B cell (primary cell): ENCODE measurements at regions not wholly inside any gene's neighbourhood (a gene's known extent, or its start where the extent isn't known, plus 50 kb on each side); places are given as distances from the start of the nearest gene placed in this dataset.

Experiments
- ATAC-seq: fragments of 200-7000 bp; cut with Tn5 transposase; one replicate; pipeline ENCODE4 v1.10.0; 2021; ENCODE audit warnings: low read depth, mild to moderate bottlenecking, moderate number of reproducible peaks, moderate library complexity
- CTCF ChIA-PET: fragments of 350-600 bp; sonication (Branson Sonifier 250); formaldehyde crosslinking; loops from one replicate; lab custom pipeline; 2021; ENCODE audit warnings: antibody characterized with exemption, inconsistent platforms; lab: Charles Lee
- POLR2A ChIA-PET: fragments of 350-600 bp; sonication (Branson Sonifier 250); formaldehyde crosslinking; loops from one replicate; lab custom pipeline; 2021; ENCODE audit warnings: antibody characterized with exemption; lab: Charles Lee
- DNase-seq: peaks from one replicate; pipeline ENCODE4 v3.0.0; 2013
- H2AFZ ChIP-seq: 2 replicates; pipeline ENCODE4 v1.6.1; 2012; ENCODE audit warnings: mild to moderate bottlenecking, low read depth, low read length; ENCODE audit not compliant: insufficient read depth, poor library complexity, severe bottlenecking
- H3K27ac ChIP-seq, 2 donors: 1 replicate in 1 of 2; 2 replicates in 1 of 2; pipeline ENCODE4 v1.5.1; 2012 to 2013; ENCODE audit warnings: low read length in 2 of 2, mild to moderate bottlenecking in 2 of 2, moderate library complexity in 1 of 2
- H3K27me3 ChIP-seq, 4 experiments: fragments of 200-600 bp in 1 of 4; sonication (generic) in 1 of 4; replicated peaks in 1 of 4; 1 replicate in 2 of 4; 2 replicates in 2 of 4; pipeline versions ENCODE4 v1.6.1 to v1.7.0; 2013 to 2016; ENCODE audit warnings: low read length in 3 of 4, mild to moderate bottlenecking in 2 of 4, mixed read lengths in 1 of 4, moderate library complexity in 1 of 4; ENCODE audit not compliant: insufficient read depth in 4 of 4, control insufficient read depth in 3 of 4; ENCODE audit errors: control extremely low read depth in 1 of 4
- H3K36me3 ChIP-seq, 2 experiments: replicated peaks in 1 of 2; 1 replicate in 1 of 2; 2 replicates in 1 of 2; pipeline versions ENCODE4 v1.6.1 to v1.7.1; 2013; ENCODE audit warnings: low read length in 1 of 2; ENCODE audit not compliant: insufficient read depth in 2 of 2, control insufficient read depth in 1 of 2; ENCODE audit errors: control extremely low read depth in 1 of 2, extremely low read depth in 1 of 2
- H3K4me1 ChIP-seq, 2 donors: fragments of 200-600 bp in 1 of 2; sonication (generic) in 1 of 2; 1 replicate in 1 of 2; 2 replicates in 1 of 2; pipeline versions ENCODE4 v1.5.1 to v1.6.1; 2013 to 2017; ENCODE audit warnings: low read length in 2 of 2; ENCODE audit not compliant: control insufficient read depth in 2 of 2, insufficient read depth in 2 of 2
- H3K4me2 ChIP-seq: replicated peaks from 2 replicates; pipeline ENCODE3; 2012; ENCODE audit warnings: mild to moderate bottlenecking, low read depth, low read length; ENCODE audit not compliant: poor library complexity, severe bottlenecking
- H3K4me3 ChIP-seq, 5 experiments: fragments of 200-600 bp in 1 of 5; sonication (generic) in 1 of 5; 1 replicate in 3 of 5; 2 replicates in 2 of 5; pipeline versions ENCODE4 v1.5.1 to v1.7.0; 2011 to 2016; ENCODE audit warnings: low read length in 4 of 5, mild to moderate bottlenecking in 4 of 5, low read depth in 2 of 5, control low read depth in 1 of 5, moderate library complexity in 1 of 5; ENCODE audit not compliant: insufficient read depth in 1 of 5; ENCODE audit errors: control extremely low read depth in 1 of 5, extremely low read depth in 1 of 5
- H3K79me2 ChIP-seq: fragments of 200-600 bp; sonication (generic); one replicate; pipeline ENCODE4 v1.6.0; 2016; ENCODE audit warnings: low read length; ENCODE audit not compliant: control insufficient read depth, insufficient read depth
- H3K9ac ChIP-seq: fragments of 200-600 bp; sonication (generic); 2 replicates; pipeline ENCODE4 v1.6.1; 2017; ENCODE audit warnings: mild to moderate bottlenecking, low read length, moderate library complexity
- H3K9me3 ChIP-seq, 3 donors: one replicate each; pipeline versions ENCODE4 v1.6.1 to v1.7.1; 2013; ENCODE audit warnings: low read length in 2 of 3; ENCODE audit not compliant: control insufficient read depth in 2 of 3, insufficient read depth in 1 of 3; ENCODE audit errors: control extremely low read depth in 1 of 3
- H4K20me1 ChIP-seq: 2 replicates; pipeline ENCODE4 v1.6.0; 2012; ENCODE audit warnings: mild to moderate bottlenecking, low read length; ENCODE audit not compliant: insufficient read depth, control insufficient read depth, poor library complexity, severe bottlenecking
- H3K27ac Mint-ChIP-seq: one replicate; pipeline ENCODE4 v1.8.0; 2021; ENCODE audit warnings: mixed read lengths
- H3K27me3 Mint-ChIP-seq: one replicate; pipeline ENCODE4 v1.8.0; 2021; ENCODE audit warnings: mixed read lengths
- H3K4me1 Mint-ChIP-seq: one replicate; pipeline ENCODE4 v1.8.0; 2021; ENCODE audit warnings: mixed read lengths
- H3K4me3 Mint-ChIP-seq: one replicate; pipeline ENCODE4 v1.8.0; 2021; ENCODE audit warnings: mixed read lengths
- H3K9me3 Mint-ChIP-seq: one replicate; pipeline ENCODE4 v1.8.0; 2022; ENCODE audit warnings: mixed read lengths; ENCODE audit not compliant: insufficient read depth
- CTCF ChIP-seq: fragments of 200-600 bp; IDR thresholded peaks from one replicate; pipeline ENCODE4 v1.8.0; 2022; ENCODE audit warnings: antibody characterized with exemption, mild to moderate bottlenecking
- EZH2 ChIP-seq: IDR thresholded peaks from 2 replicates; pipeline ENCODE4 v1.6.1; 2012; ENCODE audit warnings: borderline replicate concordance, low read depth, mild to moderate bottlenecking, moderate library complexity, low read length; ENCODE audit not compliant: insufficient read depth, poor library complexity, severe bottlenecking
- WGBS: methylation state at CpG from one replicate; pipeline ENCODE4 v1.1.5; 2013; ENCODE audit warnings: missing lambda C conversion rate; ENCODE audit not compliant: insufficient coverage; 5-methylcytosine and 5-hydroxymethylcytosine counted together
- intact Hi-C: fragments of 100-400 bp; cut with micrococcal nuclease; formaldehyde crosslinking; loops from one replicate; pipeline ENCODE4 v1.10.0; 2022

- WGBS = no CpG with 5 or more reads among the region's 1 CpG
- Histone ChIP-seq H3K4me3 (no peak overlapping the region), H3K9me3 (peaks cover 0 to 3% (median 0%) of the 10 kb centered on the region in 3 donors), H2AFZ (no peak overlapping the region), H4K20me1 (no peaks in the 10 kb centered on the region), H3K27ac (no peak overlapping the region), H3K27me3 (no peaks in the 10 kb centered on the region), H3K9ac (no peak overlapping the region), H3K79me2 (no peaks in the 10 kb centered on the region), H3K4me1 (no peaks in the 10 kb centered on the region), H3K36me3 (no peaks in the 10 kb centered on the region), H3K4me2 (no peak overlapping the region)
- DNase-seq (no peak), ATAC-seq (no peak)
- ChIA-PET POLR2A (no interaction called here), CTCF (no interaction called here)
- TF ChIP-seq EZH2 (no peak), CTCF (no peak)
- H3K4me3 Mint-ChIP-seq = no peak overlapping the region
- intact Hi-C loops = no loop called here
- no peak overlapping the region for H3K27ac Mint-ChIP-seq
- no peaks in the 10 kb centered on the region for H3K27me3 Mint-ChIP-seq
- peaks cover 5% of the 10 kb centered on the region for H3K9me3 Mint-ChIP-seq
- no peaks in the 10 kb centered on the region for H3K4me1 Mint-ChIP-seq
Measured at GRCh38 chr5:117812861-117813260, 1175.5 kb downstream of the DTWD2 start.

- no peaks in the 10 kb centered on the region for H3K9me3 ChIP-seq
- intact Hi-C loops = no loop called here
- ChIA-PET CTCF (no interaction called here), POLR2A (no interaction called here)
- WGBS = 66% methylated on average over 3 of the region's 4 CpGs
- TF ChIP-seq CTCF = no peak
- no peak for TF ChIP-seq EZH2
- no peaks in the 10 kb centered on the region for H3K36me3 ChIP-seq
- H3K9ac ChIP-seq = no peak overlapping the region
- no peaks in the 10 kb centered on the region for H4K20me1 ChIP-seq
- no peaks in the 10 kb centered on the region for H3K4me1 ChIP-seq
- H3K27ac Mint-ChIP-seq = no peak overlapping the region
- DNase-seq (no peak), ATAC-seq (no peak)
- no peak overlapping the region for H2AFZ ChIP-seq
- peaks cover 3% of the 10 kb centered on the region for H3K9me3 Mint-ChIP-seq
- no peak overlapping the region for H3K4me2 ChIP-seq
- no peak overlapping the region for H3K27ac ChIP-seq
- H3K27me3 ChIP-seq = no peaks in the 10 kb centered on the region
- no peaks in the 10 kb centered on the region for H3K27me3 Mint-ChIP-seq
- H3K4me1 Mint-ChIP-seq = no peaks in the 10 kb centered on the region
- no peak overlapping the region for H3K4me3 Mint-ChIP-seq
- H3K79me2 ChIP-seq = no peaks in the 10 kb centered on the region
- no peak overlapping the region for H3K4me3 ChIP-seq
Measured at GRCh38 chr5:117809251-117809650, 1179.1 kb downstream of the DTWD2 start.
